ENCODE measurements at regions not wholly inside any gene's neighbourhood (a gene's known extent, or its start where the extent isn't known, plus 50 kb on each side); places are given as distances from the start of the nearest gene placed in this dataset.

GRCh38 chr12:67078957-67079356 is 190.2 kb upstream of the CAND1 start:
- ATAC-seq (ENCODE audit: low read depth) (no peak), DNase-seq (ENCODE audit: low spot score) (no peak)
- H3K27me3 ChIP-seq (ENCODE audit: insufficient read depth, poor library complexity, severe bottlenecking): no peaks in the 10 kb centered on the region
- no peaks in the 10 kb centered on the region for H3K36me3 ChIP-seq (ENCODE audit: low read depth)
- H3K27ac ChIP-seq (ENCODE audit: poor library complexity, severe bottlenecking): no peak overlapping the region
- peaks cover 18% of the 10 kb centered on the region for H3K4me1 ChIP-seq (ENCODE audit: insufficient read depth, poor library complexity, severe bottlenecking)
- no peak for TF ChIP-seq CTCF (IDR thresholded peaks at IDR 0.05; ENCODE audit: poor library complexity, severe bottlenecking)
- H3K9me3 ChIP-seq (ENCODE audit: severe bottlenecking): no peaks in the 10 kb centered on the region
- H3K4me3 ChIP-seq (ENCODE audit: severe bottlenecking): no peak overlapping the region

DNA sequence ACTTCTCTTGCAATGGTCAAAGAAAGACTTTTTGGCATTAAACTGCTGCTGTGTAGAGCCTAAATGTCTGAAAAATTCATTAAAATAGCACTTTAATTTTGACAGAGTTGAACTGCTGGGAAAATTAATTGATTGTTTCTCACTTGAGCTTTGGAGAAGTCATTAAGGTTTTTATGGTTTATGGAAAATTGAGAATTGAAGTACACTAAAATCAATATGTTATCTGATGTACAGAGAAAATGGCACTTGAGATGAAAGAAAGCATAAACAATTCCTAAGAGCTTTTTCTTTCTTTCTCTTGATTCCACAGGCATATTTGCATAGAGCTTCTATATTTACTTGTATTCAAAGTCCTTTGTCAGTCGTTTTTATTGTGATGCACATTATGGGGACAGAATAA is 188.5 kb upstream of the CAND1 start:
- no peak for DNase-seq (ENCODE audit: low spot score)
- Histone ChIP-seq H3K27me3 (ENCODE audit: insufficient read depth, poor library complexity, severe bottlenecking) (no peaks in the 10 kb centered on the region), H3K27ac (ENCODE audit: poor library complexity, severe bottlenecking) (no peak overlapping the region), H3K4me3 (ENCODE audit: severe bottlenecking) (no peak overlapping the region), H3K4me1 (ENCODE audit: insufficient read depth, poor library complexity, severe bottlenecking) (peaks cover 18% of the 10 kb centered on the region), H3K36me3 (ENCODE audit: low read depth) (no peaks in the 10 kb centered on the region), H3K9me3 (ENCODE audit: severe bottlenecking) (no peaks in the 10 kb centered on the region)
- no peak for TF ChIP-seq CTCF (IDR thresholded peaks at IDR 0.05; ENCODE audit: poor library complexity, severe bottlenecking)
- no peak for ATAC-seq (ENCODE audit: low read depth)

- ATAC-seq (ENCODE audit: low read depth): peak; percentile 88
- H3K4me1 ChIP-seq (ENCODE audit: insufficient read depth, poor library complexity, severe bottlenecking): peaks cover 18% of the 10 kb centered on the region
- no peak for DNase-seq (ENCODE audit: low spot score)
- H3K27ac ChIP-seq (ENCODE audit: poor library complexity, severe bottlenecking): peak overlapping the region; percentile 31
- H3K27me3 ChIP-seq (ENCODE audit: insufficient read depth, poor library complexity, severe bottlenecking): no peaks in the 10 kb centered on the region
- H3K4me3 ChIP-seq (ENCODE audit: severe bottlenecking): no peak overlapping the region
- no peak for TF ChIP-seq CTCF (IDR thresholded peaks at IDR 0.05; ENCODE audit: poor library complexity, severe bottlenecking)
- no peaks in the 10 kb centered on the region for H3K36me3 ChIP-seq (ENCODE audit: low read depth)
- no peaks in the 10 kb centered on the region for H3K9me3 ChIP-seq (ENCODE audit: severe bottlenecking)
Measured at GRCh38 chr12:67082221-67082620, 186.9 kb upstream of the CAND1 start.

- DNase-seq (ENCODE audit: low spot score): no peak
- H3K27ac ChIP-seq (ENCODE audit: poor library complexity, severe bottlenecking): no peak overlapping the region
- no peak for TF ChIP-seq CTCF (IDR thresholded peaks at IDR 0.05; ENCODE audit: poor library complexity, severe bottlenecking)
- H3K4me1 ChIP-seq (ENCODE audit: insufficient read depth, poor library complexity, severe bottlenecking): peaks cover 9% of the 10 kb centered on the region
- H3K9me3 ChIP-seq (ENCODE audit: severe bottlenecking): no peaks in the 10 kb centered on the region
- no peak for ATAC-seq (ENCODE audit: low read depth)
- no peak overlapping the region for H3K4me3 ChIP-seq (ENCODE audit: severe bottlenecking)
- H3K27me3 ChIP-seq (ENCODE audit: insufficient read depth, poor library complexity, severe bottlenecking): no peaks in the 10 kb centered on the region
- no peaks in the 10 kb centered on the region for H3K36me3 ChIP-seq (ENCODE audit: low read depth)
Measured at GRCh38 chr12:67085699-67086098, 183.5 kb upstream of the CAND1 start.

- DNase-seq (ENCODE audit: low spot score) (no peak), ATAC-seq (ENCODE audit: low read depth) (no peak)
- no peak overlapping the region for H3K27ac ChIP-seq (ENCODE audit: poor library complexity, severe bottlenecking)
- no peaks in the 10 kb centered on the region for H3K9me3 ChIP-seq (ENCODE audit: severe bottlenecking)
- H3K27me3 ChIP-seq (ENCODE audit: insufficient read depth, poor library complexity, severe bottlenecking): no peaks in the 10 kb centered on the region
- TF ChIP-seq CTCF (IDR thresholded peaks at IDR 0.05; ENCODE audit: poor library complexity, severe bottlenecking): no peak
- H3K36me3 ChIP-seq (ENCODE audit: low read depth): no peaks in the 10 kb centered on the region
- peaks cover 11% of the 10 kb centered on the region for H3K4me1 ChIP-seq (ENCODE audit: insufficient read depth, poor library complexity, severe bottlenecking)
- H3K4me3 ChIP-seq (ENCODE audit: severe bottlenecking): no peak overlapping the region
Measured at GRCh38 chr12:67086116-67086515, 183.0 kb upstream of the CAND1 start.
